ENCODE measurements at regions not wholly inside any gene's neighbourhood (a gene's known extent, or its start where the extent isn't known, plus 50 kb on each side); places are given as distances from the start of the nearest gene placed in this dataset.

GRCh38 chr6:19999319-20000191 lies 162.4 kb downstream of the ID4 start:
- ATAC-seq (no peak), DNase-seq (no peak)
- Histone ChIP-seq H3K27ac (no peak overlapping the region), H3K27me3 (no peaks in the 10 kb centered on the region), H3K36me3 (no peaks in the 10 kb centered on the region), H3K4me3 (no peak overlapping the region), H3K4me1 (no peaks in the 10 kb centered on the region), H3K9me3 (no peaks in the 10 kb centered on the region)
- intact Hi-C loops (cut with DNase I; ENCODE audit: low total_unique reads) (no loop called here), in situ Hi-C loops (cut with MboI; ENCODE audit: low sequenced_read_pairs in 4 of 4) (no loop called here)
- TF ChIP-seq POLR2A (IDR thresholded peaks at IDR 0.05): no peak
- no peak for TF ChIP-seq CTCF (IDR thresholded peaks at IDR 0.05 in 4 of 5, conservative IDR thresholded peaks at IDR 0.05 in 1 of 5)

GRCh38 chr6:20001286-20001685 lies 164.1 kb downstream of the ID4 start:
- TF ChIP-seq CTCF (IDR thresholded peaks at IDR 0.05 in 4 of 5, conservative IDR thresholded peaks at IDR 0.05 in 1 of 5) (no peak), POLR2A (IDR thresholded peaks at IDR 0.05) (no peak)
- no peaks in the 10 kb centered on the region for H3K27me3 ChIP-seq

GRCh38 chr6:20006037-20006436 lies 168.9 kb downstream of the ID4 start:
- in situ Hi-C loops (cut with MboI; ENCODE audit: low sequenced_read_pairs in 4 of 4): no loop called here
- no peaks in the 10 kb centered on the region for H3K36me3 ChIP-seq
- no peaks in the 10 kb centered on the region for H3K27me3 ChIP-seq
- H3K4me3 ChIP-seq: no peak overlapping the region
- DNase-seq (no peak), ATAC-seq (no peak)
- H3K27ac ChIP-seq: no peak overlapping the region
- intact Hi-C loops (cut with DNase I; ENCODE audit: low total_unique reads): no loop called here
- H3K9me3 ChIP-seq: no peaks in the 10 kb centered on the region
- no peaks in the 10 kb centered on the region for H3K4me1 ChIP-seq
- TF ChIP-seq CTCF (IDR thresholded peaks at IDR 0.05 in 4 of 5, conservative IDR thresholded peaks at IDR 0.05 in 1 of 5) (no peak), POLR2A (IDR thresholded peaks at IDR 0.05) (no peak)

More at GRCh38 chr6:20001286-20001685, 164.1 kb downstream of the ID4 start:
- ATAC-seq: no peak
- no peak overlapping the region for H3K27ac ChIP-seq
- no peak for DNase-seq
- no peaks in the 10 kb centered on the region for H3K9me3 ChIP-seq
- no peaks in the 10 kb centered on the region for H3K4me1 ChIP-seq
- no peaks in the 10 kb centered on the region for H3K36me3 ChIP-seq
- intact Hi-C loops (cut with DNase I; ENCODE audit: low total_unique reads): no loop called here
- in situ Hi-C loops (cut with MboI; ENCODE audit: low sequenced_read_pairs in 4 of 4): no loop called here
- no peak overlapping the region for H3K4me3 ChIP-seq

- Histone ChIP-seq H3K9me3 (no peaks in the 10 kb centered on the region), H3K27me3 (no peaks in the 10 kb centered on the region), H3K4me3 (no peak overlapping the region), H3K27ac (no peak overlapping the region), H3K36me3 (no peaks in the 10 kb centered on the region), H3K4me1 (no peaks in the 10 kb centered on the region)
- ATAC-seq (no peak), DNase-seq (no peak)
- in situ Hi-C loops (cut with MboI; ENCODE audit: low sequenced_read_pairs in 4 of 4): no loop called here
- TF ChIP-seq CTCF (IDR thresholded peaks at IDR 0.05 in 4 of 5, conservative IDR thresholded peaks at IDR 0.05 in 1 of 5) (no peak), POLR2A (IDR thresholded peaks at IDR 0.05) (no peak)
- intact Hi-C loops (cut with DNase I; ENCODE audit: low total_unique reads): no loop called here
Measured at GRCh38 chr6:20008131-20008530, 171.0 kb downstream of the ID4 start.
